Testis (tissue), 2 donors: ENCODE measurements at regions not wholly inside any gene's neighbourhood (a gene's known extent, or its start where the extent isn't known, plus 50 kb on each side); places are given as distances from the start of the nearest gene placed in this dataset.

Source experiments
- DNase-seq: peaks from one replicate; pipeline ENCODE4 v3.0.0-alpha.2; 2019
- H3K27ac ChIP-seq, 2 donors: fragments of 200-600 bp; sonication (generic); one replicate each; pipeline ENCODE4 v1.5.1; 2019
- H3K27me3 ChIP-seq: fragments of 200-600 bp; sonication (generic); one replicate; pipeline ENCODE4 v1.5.1; 2019
- H3K36me3 ChIP-seq: fragments of 200-600 bp; sonication (generic); one replicate; pipeline ENCODE4 v1.5.1; 2017; ENCODE audit warnings: low read depth; ENCODE audit errors: missing control alignments
- H3K4me1 ChIP-seq: fragments of 200-600 bp; sonication (generic); one replicate; pipeline ENCODE4 v1.5.1; 2019
- H3K4me3 ChIP-seq, 2 donors: fragments of 200-600 bp; sonication (generic); one replicate each; pipeline ENCODE4 v1.5.1; 2017 to 2019
- H3K9me3 ChIP-seq: fragments of 200-600 bp; sonication (generic); one replicate; pipeline ENCODE4 v1.5.1; 2017
- CTCF ChIP-seq, 3 experiments: fragments of 450-650 bp in 2 of 3; fragments of 200-600 bp in 1 of 3; sonication (generic) in 1 of 3; IDR thresholded peaks; one replicate each; pipeline ENCODE4 v1.5.1; 2016 to 2019; ENCODE audit warnings: antibody characterized with exemption in 3 of 3, mild to moderate bottlenecking in 2 of 3, moderate library complexity in 1 of 3
- POLR2A ChIP-seq: fragments of 450-650 bp; IDR thresholded peaks from one replicate; pipeline ENCODE4 v1.6.1; 2017; ENCODE audit warnings: antibody characterized with exemption, mild to moderate bottlenecking, moderate library complexity
- WGBS, 2 donors: methylation state at CpG; one replicate each; pipeline ENCODE4 v1.1.5; 2018; 5-methylcytosine and 5-hydroxymethylcytosine counted together
- intact Hi-C: fragments of 100-400 bp; cut with DNase I; formaldehyde crosslinking; loops from one replicate; pipeline ENCODE4 v1.15.1; 2023; ENCODE audit warnings: low total_unique reads

DNA sequence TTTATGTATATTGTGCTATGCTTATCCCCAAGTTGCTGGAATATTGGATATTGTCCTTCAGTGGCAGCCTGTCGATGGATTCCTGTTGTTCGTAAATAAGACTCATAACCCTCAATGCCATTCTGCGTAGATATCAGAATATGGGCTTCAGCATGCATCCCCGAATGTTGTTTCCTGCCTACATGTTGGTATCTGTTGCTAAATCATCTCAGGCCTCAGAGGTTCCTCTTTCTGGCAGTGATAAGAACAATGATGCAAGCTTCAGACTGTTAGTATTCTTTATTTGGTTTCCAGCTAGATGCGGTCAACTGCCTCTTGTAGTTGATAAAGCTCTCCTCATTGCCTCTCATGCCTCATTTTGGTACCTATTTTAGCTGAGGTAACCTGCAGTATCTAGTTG lies 2082.6 kb downstream of the MRPL39 start:
- 86 to 93% methylated on average over 5 of the region's 5 CpGs for WGBS, 2 donors
- intact Hi-C loops: no loop called here
- H3K27me3 ChIP-seq: no peaks in the 10 kb centered on the region
- no peaks in the 10 kb centered on the region for H3K9me3 ChIP-seq
- TF ChIP-seq CTCF (IDR thresholded peaks at IDR 0.05) (no peak), POLR2A (no peak)
- no peak overlapping the region for H3K27ac ChIP-seq
- H3K4me1 ChIP-seq: no peaks in the 10 kb centered on the region
- DNase-seq: no peak
- no peaks in the 10 kb centered on the region for H3K36me3 ChIP-seq
- H3K4me3 ChIP-seq: no peak overlapping the region

- no peak overlapping the region for H3K27ac ChIP-seq
- no peaks in the 10 kb centered on the region for H3K9me3 ChIP-seq
- 59 to 64% methylated on average over 1 of the region's 1 CpG for WGBS, 2 donors
- H3K36me3 ChIP-seq: no peaks in the 10 kb centered on the region
- DNase-seq: no peak
- intact Hi-C loops: no loop called here
- H3K4me3 ChIP-seq: no peak overlapping the region
- H3K4me1 ChIP-seq: no peaks in the 10 kb centered on the region
- TF ChIP-seq CTCF (IDR thresholded peaks at IDR 0.05) (no peak), POLR2A (no peak)
- H3K27me3 ChIP-seq: no peaks in the 10 kb centered on the region
These were observed 2084.5 kb downstream of the MRPL39 start for GRCh38 chr21:23522751-23523150.

DNA sequence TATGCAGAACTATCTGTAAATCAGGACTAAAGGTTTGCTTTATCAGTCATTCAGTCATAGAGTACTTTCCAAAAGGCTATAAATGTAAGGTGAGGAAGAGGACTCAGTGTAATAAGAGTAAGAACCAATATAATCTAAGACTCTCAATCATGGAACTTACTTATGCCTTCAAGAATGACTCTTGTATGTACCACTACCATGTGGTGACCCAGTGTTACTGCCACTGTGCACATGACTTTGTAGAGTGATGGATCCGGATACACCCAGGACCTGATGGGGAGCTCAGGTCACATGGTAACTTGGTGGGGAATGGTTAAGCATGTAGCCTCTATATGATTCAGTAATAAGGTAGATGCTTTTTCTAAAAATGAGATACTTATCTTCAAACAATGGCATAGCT lies 2099.8 kb downstream of the MRPL39 start:
- H3K4me1 ChIP-seq: no peaks in the 10 kb centered on the region
- intact Hi-C loops: no loop called here
- H3K9me3 ChIP-seq: no peaks in the 10 kb centered on the region
- 100% methylated on average over 1 of the region's 1 CpG for WGBS, 2 donors
- TF ChIP-seq POLR2A: no peak
- no peak for TF ChIP-seq CTCF (IDR thresholded peaks at IDR 0.05)
- H3K36me3 ChIP-seq: no peaks in the 10 kb centered on the region
- DNase-seq: no peak
- no peaks in the 10 kb centered on the region for H3K27me3 ChIP-seq
- H3K27ac ChIP-seq: no peak overlapping the region
- H3K4me3 ChIP-seq: no peak overlapping the region

GRCh38 chr21:23496729-23497128 lies 2110.6 kb downstream of the MRPL39 start:
- 68 to 80% methylated on average over 1 of the region's 1 CpG for WGBS, 2 donors

More at GRCh38 chr21:23496729-23497128, 2110.6 kb downstream of the MRPL39 start:
- Histone ChIP-seq H3K9me3 (no peaks in the 10 kb centered on the region), H3K27ac (no peak overlapping the region), H3K27me3 (no peaks in the 10 kb centered on the region), H3K36me3 (no peaks in the 10 kb centered on the region), H3K4me1 (no peaks in the 10 kb centered on the region), H3K4me3 (no peak overlapping the region)
- no peak for DNase-seq
- TF ChIP-seq CTCF (IDR thresholded peaks at IDR 0.05) (no peak), POLR2A (no peak)
- intact Hi-C loops: no loop called here
